C4-2B (cell line): ENCODE measurements at regions not wholly inside any gene's neighbourhood (a gene's known extent, or its start where the extent isn't known, plus 50 kb on each side); places are given as distances from the start of the nearest gene placed in this dataset.

Experiments
- ZFX ChIP-seq: fragments of 450-650 bp; IDR thresholded peaks from 2 replicates; pipeline ENCODE4 v1.6.1; 2017
- TF ChIP-seq, protein P1 (sequence below): fragments of 450-650 bp; conservative IDR thresholded peaks from 2 replicates; pipeline ENCODE4 v1.5.1; 2017; ENCODE audit warnings: mild to moderate bottlenecking

- TF ChIP-seq, protein P1, sequence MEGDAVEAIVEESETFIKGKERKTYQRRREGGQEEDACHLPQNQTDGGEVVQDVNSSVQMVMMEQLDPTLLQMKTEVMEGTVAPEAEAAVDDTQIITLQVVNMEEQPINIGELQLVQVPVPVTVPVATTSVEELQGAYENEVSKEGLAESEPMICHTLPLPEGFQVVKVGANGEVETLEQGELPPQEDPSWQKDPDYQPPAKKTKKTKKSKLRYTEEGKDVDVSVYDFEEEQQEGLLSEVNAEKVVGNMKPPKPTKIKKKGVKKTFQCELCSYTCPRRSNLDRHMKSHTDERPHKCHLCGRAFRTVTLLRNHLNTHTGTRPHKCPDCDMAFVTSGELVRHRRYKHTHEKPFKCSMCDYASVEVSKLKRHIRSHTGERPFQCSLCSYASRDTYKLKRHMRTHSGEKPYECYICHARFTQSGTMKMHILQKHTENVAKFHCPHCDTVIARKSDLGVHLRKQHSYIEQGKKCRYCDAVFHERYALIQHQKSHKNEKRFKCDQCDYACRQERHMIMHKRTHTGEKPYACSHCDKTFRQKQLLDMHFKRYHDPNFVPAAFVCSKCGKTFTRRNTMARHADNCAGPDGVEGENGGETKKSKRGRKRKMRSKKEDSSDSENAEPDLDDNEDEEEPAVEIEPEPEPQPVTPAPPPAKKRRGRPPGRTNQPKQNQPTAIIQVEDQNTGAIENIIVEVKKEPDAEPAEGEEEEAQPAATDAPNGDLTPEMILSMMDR, result no peak
- TF ChIP-seq ZFX, result no peak
Observed at GRCh38 chr4:89572224-89572858, 264.6 kb downstream of the SNCA start.
